Stomach (tissue), 4 donors: ENCODE measurements at regions not wholly inside any gene's neighbourhood (a gene's known extent, or its start where the extent isn't known, plus 50 kb on each side); places are given as distances from the start of the nearest gene placed in this dataset.

Source experiments
- EP300 ChIP-seq: sonication (generic); formaldehyde crosslinking; IDR thresholded peaks from one replicate; pipeline ENCODE4 v1.6.1; 2017; ENCODE audit warnings: antibody characterized with exemption
- POLR2A ChIP-seq, 4 donors: fragments of 450-650 bp; IDR thresholded peaks; one replicate each; pipeline ENCODE4 v1.6.1; 2016; ENCODE audit warnings: antibody characterized with exemption in 4 of 4, control low read depth in 2 of 4, mild to moderate bottlenecking in 1 of 4, moderate library complexity in 1 of 4
- POLR2AphosphoS5 ChIP-seq, 3 donors: sonication (generic); formaldehyde crosslinking; IDR thresholded peaks; one replicate each; pipeline ENCODE4 v1.6.1; 2016; ENCODE audit warnings: antibody characterized with exemption in 3 of 3

GRCh38 chr2:118231759-118232158, 143.5 kb downstream of the INSIG2 start:
- TF ChIP-seq EP300 (no peak), POLR2AphosphoS5 (IDR thresholded peaks at IDR 0.05) (no peak), POLR2A (IDR thresholded peaks at IDR 0.05) (no peak)
